ENCODE measurements at regions not wholly inside any gene's neighbourhood (a gene's known extent, or its start where the extent isn't known, plus 50 kb on each side); places are given as distances from the start of the nearest gene placed in this dataset.

DNA sequence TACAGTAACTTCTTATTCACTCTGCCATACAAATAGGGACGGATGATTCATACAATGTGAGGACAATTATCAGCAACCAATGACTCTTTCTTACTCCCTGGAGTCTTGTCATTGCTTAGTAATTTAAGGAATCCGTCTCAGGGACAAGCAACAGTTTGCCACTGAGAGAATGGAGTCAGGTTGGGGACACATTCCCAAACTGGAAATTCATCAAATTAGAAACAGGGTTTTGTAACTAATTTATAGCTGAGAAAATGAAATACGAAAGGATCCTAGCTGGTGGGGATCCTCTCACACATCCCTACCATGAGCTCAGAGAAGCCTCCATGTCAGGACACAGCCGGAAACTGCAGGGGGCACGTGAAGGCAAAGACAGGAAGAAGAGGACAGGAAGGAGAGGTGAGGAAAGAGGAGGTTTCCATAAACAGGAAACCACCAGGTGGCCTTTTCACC is 50.4 kb upstream of the KDR start:
- H3K27me3 ChIP-seq (ENCODE audit: insufficient read depth, low read length, poor library complexity): no peaks in the 10 kb centered on the region
- TF ChIP-seq, protein P1, sequence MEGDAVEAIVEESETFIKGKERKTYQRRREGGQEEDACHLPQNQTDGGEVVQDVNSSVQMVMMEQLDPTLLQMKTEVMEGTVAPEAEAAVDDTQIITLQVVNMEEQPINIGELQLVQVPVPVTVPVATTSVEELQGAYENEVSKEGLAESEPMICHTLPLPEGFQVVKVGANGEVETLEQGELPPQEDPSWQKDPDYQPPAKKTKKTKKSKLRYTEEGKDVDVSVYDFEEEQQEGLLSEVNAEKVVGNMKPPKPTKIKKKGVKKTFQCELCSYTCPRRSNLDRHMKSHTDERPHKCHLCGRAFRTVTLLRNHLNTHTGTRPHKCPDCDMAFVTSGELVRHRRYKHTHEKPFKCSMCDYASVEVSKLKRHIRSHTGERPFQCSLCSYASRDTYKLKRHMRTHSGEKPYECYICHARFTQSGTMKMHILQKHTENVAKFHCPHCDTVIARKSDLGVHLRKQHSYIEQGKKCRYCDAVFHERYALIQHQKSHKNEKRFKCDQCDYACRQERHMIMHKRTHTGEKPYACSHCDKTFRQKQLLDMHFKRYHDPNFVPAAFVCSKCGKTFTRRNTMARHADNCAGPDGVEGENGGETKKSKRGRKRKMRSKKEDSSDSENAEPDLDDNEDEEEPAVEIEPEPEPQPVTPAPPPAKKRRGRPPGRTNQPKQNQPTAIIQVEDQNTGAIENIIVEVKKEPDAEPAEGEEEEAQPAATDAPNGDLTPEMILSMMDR (IDR thresholded peaks at IDR 0.05; ENCODE audit: borderline replicate concordance, extremely low read depth, low read length, poor library complexity, severe bottlenecking): no peak
- no peak for TF ChIP-seq EZH2 (IDR thresholded peaks at IDR 0.05; ENCODE audit: borderline replicate concordance, low read depth, low read length, severe bottlenecking)
- no peaks in the 10 kb centered on the region for H3K4me1 ChIP-seq (ENCODE audit: insufficient read depth, low read length)
- H3K9me3 ChIP-seq (ENCODE audit: insufficient read depth, low read length, severe bottlenecking): no peaks in the 10 kb centered on the region
- H3K79me2 ChIP-seq (ENCODE audit: insufficient read depth, low read length): no peaks in the 10 kb centered on the region
- no peak overlapping the region for H2AFZ ChIP-seq (ENCODE audit: low read depth, low read length)
- no peaks in the 10 kb centered on the region for H4K20me1 ChIP-seq (ENCODE audit: insufficient read depth, low read length)
- no peak overlapping the region for H3K4me3 ChIP-seq (ENCODE audit: low read depth in 1 of 2, low read length in 2 of 2)
- no peak overlapping the region for H3K27ac ChIP-seq (ENCODE audit: low read length)
- no peaks in the 10 kb centered on the region for H3K36me3 ChIP-seq (ENCODE audit: insufficient read depth, low read length)
- H3K4me2 ChIP-seq (ENCODE audit: insufficient read depth, low read length): no peak overlapping the region
- no peak for ATAC-seq (ENCODE audit: insufficient read depth, low read depth)
- no peak overlapping the region for H3K9ac ChIP-seq (ENCODE audit: low read depth, low read length)
- DNase-seq: no peak

DNA sequence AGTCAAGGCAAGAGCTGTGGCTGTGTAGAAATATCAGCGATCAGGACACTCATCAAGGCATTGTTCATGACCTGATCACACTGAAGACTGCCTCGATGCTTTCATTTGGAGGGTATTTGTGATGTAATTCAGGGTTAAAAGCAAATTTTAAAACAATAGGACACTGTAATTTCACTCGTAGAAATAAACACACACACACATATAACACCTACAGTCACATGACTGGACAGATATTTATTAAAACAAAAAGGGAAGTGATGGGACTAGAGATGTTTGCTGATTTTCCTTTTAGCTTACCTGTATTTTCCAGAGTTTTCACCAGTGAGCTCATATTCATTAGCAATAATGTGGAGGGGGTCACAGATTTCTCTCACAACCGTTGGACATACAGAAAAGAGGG is 51.1 kb upstream of the KDR start:
- no peaks in the 10 kb centered on the region for H3K36me3 ChIP-seq (ENCODE audit: insufficient read depth, low read length)
- no peaks in the 10 kb centered on the region for H3K9me3 ChIP-seq (ENCODE audit: insufficient read depth, low read length, severe bottlenecking)
- no peak overlapping the region for H3K4me3 ChIP-seq (ENCODE audit: low read depth in 1 of 2, low read length in 2 of 2)
- DNase-seq (no peak), ATAC-seq (ENCODE audit: insufficient read depth, low read depth) (no peak)
- H4K20me1 ChIP-seq (ENCODE audit: insufficient read depth, low read length): no peaks in the 10 kb centered on the region
- no peaks in the 10 kb centered on the region for H3K79me2 ChIP-seq (ENCODE audit: insufficient read depth, low read length)
- no peak overlapping the region for H2AFZ ChIP-seq (ENCODE audit: low read depth, low read length)
- H3K27ac ChIP-seq (ENCODE audit: low read length): no peak overlapping the region
- H3K9ac ChIP-seq (ENCODE audit: low read depth, low read length): no peak overlapping the region
- H3K27me3 ChIP-seq (ENCODE audit: insufficient read depth, low read length, poor library complexity): no peaks in the 10 kb centered on the region
- no peak overlapping the region for H3K4me2 ChIP-seq (ENCODE audit: insufficient read depth, low read length)
- no peak for TF ChIP-seq EZH2 (IDR thresholded peaks at IDR 0.05; ENCODE audit: borderline replicate concordance, low read depth, low read length, severe bottlenecking)
- TF ChIP-seq, protein P1 (IDR thresholded peaks at IDR 0.05; ENCODE audit: borderline replicate concordance, extremely low read depth, low read length, poor library complexity, severe bottlenecking): no peak
- no peaks in the 10 kb centered on the region for H3K4me1 ChIP-seq (ENCODE audit: insufficient read depth, low read length)

DNA sequence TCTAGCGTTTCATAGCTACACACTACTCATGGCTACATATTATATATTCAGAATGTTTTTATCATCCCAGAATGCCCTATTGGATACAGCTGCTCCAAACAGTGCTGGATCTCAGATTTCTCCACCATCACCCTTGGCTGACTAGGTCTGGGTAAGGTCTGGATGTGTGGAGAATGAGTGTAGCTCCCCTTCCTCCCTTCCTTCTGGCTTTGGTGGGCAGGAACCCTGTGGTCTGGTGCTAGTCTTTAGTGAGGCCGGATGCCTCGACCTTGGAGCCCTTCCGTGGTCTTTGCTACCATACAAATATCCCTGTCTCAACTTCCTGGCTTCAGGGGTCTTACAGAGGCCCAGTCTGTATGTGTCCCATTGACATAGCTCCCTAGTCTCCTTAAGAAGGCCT is 52.1 kb upstream of the KDR start:
- ATAC-seq (ENCODE audit: insufficient read depth, low read depth): no peak
- Histone ChIP-seq H3K9ac (ENCODE audit: low read depth, low read length) (no peak overlapping the region), H4K20me1 (ENCODE audit: insufficient read depth, low read length) (no peaks in the 10 kb centered on the region), H2AFZ (ENCODE audit: low read depth, low read length) (no peak overlapping the region), H3K27ac (ENCODE audit: low read length) (no peak overlapping the region), H3K79me2 (ENCODE audit: insufficient read depth, low read length) (no peaks in the 10 kb centered on the region), H3K4me1 (ENCODE audit: insufficient read depth, low read length) (no peaks in the 10 kb centered on the region), H3K36me3 (ENCODE audit: insufficient read depth, low read length) (no peaks in the 10 kb centered on the region), H3K4me2 (ENCODE audit: insufficient read depth, low read length) (no peak overlapping the region), H3K27me3 (ENCODE audit: insufficient read depth, low read length, poor library complexity) (no peaks in the 10 kb centered on the region), H3K4me3 (ENCODE audit: low read depth in 1 of 2, low read length in 2 of 2) (no peak overlapping the region), H3K9me3 (ENCODE audit: insufficient read depth, low read length, severe bottlenecking) (no peaks in the 10 kb centered on the region)
- no peak for DNase-seq
- TF ChIP-seq EZH2 (IDR thresholded peaks at IDR 0.05; ENCODE audit: borderline replicate concordance, low read depth, low read length, severe bottlenecking): no peak
- TF ChIP-seq, protein P1 (IDR thresholded peaks at IDR 0.05; ENCODE audit: borderline replicate concordance, extremely low read depth, low read length, poor library complexity, severe bottlenecking): no peak
